22Rv1 (cell line): ENCODE measurements at regions not wholly inside any gene's neighbourhood (a gene's known extent, or its start where the extent isn't known, plus 50 kb on each side); places are given as distances from the start of the nearest gene placed in this dataset.
"Not testable (repeated sequence)": the region's sequence is repeated elsewhere in the genome, so short reads cannot be mapped to it uniquely, and the experiment has no call there.

ENCODE experiments used
- CTCF ChIP-seq: fragments of 450-650 bp; IDR thresholded peaks from 2 replicates; pipeline ENCODE4 v1.5.1; 2017; ENCODE audit warnings: mild to moderate bottlenecking
- ZFX ChIP-seq: fragments of 450-650 bp; IDR thresholded peaks from 2 replicates; pipeline ENCODE4 v1.6.1; 2017; ENCODE audit warnings: antibody characterized with exemption, borderline replicate concordance

DNA sequence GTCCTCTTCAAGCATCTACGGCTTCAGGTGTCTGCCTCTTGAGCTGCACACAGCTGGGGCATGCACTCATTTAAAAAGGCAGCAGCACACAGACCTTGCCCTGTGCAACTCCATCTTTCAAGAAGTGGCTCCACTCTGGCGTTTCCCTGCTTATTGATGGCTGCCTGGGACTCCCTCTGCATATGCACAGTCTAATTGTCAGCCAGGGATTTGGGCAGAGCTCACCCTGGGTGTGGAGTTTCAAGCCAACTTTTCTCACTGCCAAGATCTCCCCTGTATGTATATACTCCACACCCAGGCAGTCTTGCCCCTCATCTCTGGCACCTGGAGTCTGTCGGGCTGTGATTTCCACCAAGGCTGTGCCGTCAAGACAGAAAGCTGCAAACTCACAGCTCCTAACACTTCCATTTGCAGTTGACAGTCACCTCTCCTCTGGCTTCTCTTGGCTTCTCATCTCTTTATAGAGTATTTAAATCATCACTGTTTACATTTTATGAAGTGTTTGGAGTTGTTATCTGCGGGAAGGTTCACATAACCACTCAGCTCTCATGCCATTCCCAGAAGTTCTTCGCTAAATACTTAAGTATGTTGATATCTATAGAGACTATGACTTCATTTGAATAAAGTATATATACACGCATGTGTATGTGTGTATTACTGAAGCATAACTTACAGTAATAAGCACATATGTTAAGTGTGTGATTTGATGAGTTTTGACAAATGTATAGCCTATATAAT, 130.5 kb upstream of the ZNF469 start:
- TF ChIP-seq CTCF, ZFX: not testable (repeated sequence)
